Osteoblast (primary cell): ENCODE measurements at regions not wholly inside any gene's neighbourhood (a gene's known extent, or its start where the extent isn't known, plus 50 kb on each side); places are given as distances from the start of the nearest gene placed in this dataset.

Source experiments
- DNase-seq: peaks from one replicate; pipeline ENCODE4 v3.0.0; 2011; ENCODE audit warnings: low spot score, mixed read lengths; ENCODE audit not compliant: insufficient read length; ENCODE audit errors: missing footprints
- H2AFZ ChIP-seq: 2 replicates; pipeline ENCODE4 v1.6.0; 2011; ENCODE audit warnings: mild to moderate bottlenecking, low read length
- H3K27ac ChIP-seq: 2 replicates; pipeline ENCODE4 v1.5.1; 2011; ENCODE audit warnings: mild to moderate bottlenecking, low read depth, low read length, moderate library complexity
- H3K27me3 ChIP-seq: 2 replicates; pipeline ENCODE4 v1.6.0; 2012; ENCODE audit warnings: mild to moderate bottlenecking, control low read depth, inconsistent platforms, low read length, moderate library complexity; ENCODE audit not compliant: insufficient read depth
- H3K36me3 ChIP-seq: 2 replicates; pipeline ENCODE4 v1.5.1; 2011; ENCODE audit warnings: mild to moderate bottlenecking, low read length, control low read depth, moderate library complexity; ENCODE audit not compliant: insufficient read depth
- H3K4me1 ChIP-seq: 2 replicates; pipeline ENCODE4 v1.5.1; 2011; ENCODE audit warnings: mild to moderate bottlenecking, low read length, control low read depth, moderate library complexity; ENCODE audit not compliant: insufficient read depth
- H3K4me2 ChIP-seq: 2 replicates; pipeline ENCODE4 v1.6.0; 2011; ENCODE audit warnings: mild to moderate bottlenecking, low read length; ENCODE audit not compliant: insufficient read depth
- H3K4me3 ChIP-seq: fragments of 200-600 bp; sonication (generic); 3 replicates; pipeline ENCODE4 v1.5.1; 2012; ENCODE audit warnings: mild to moderate bottlenecking, low read length, inconsistent platforms; ENCODE audit not compliant: insufficient read depth
- H3K79me2 ChIP-seq: 2 replicates; pipeline ENCODE4 v1.6.0; 2012; ENCODE audit warnings: mild to moderate bottlenecking, low read length, control low read depth, inconsistent platforms; ENCODE audit not compliant: insufficient read depth
- H3K9me3 ChIP-seq: 2 replicates; pipeline ENCODE4 v1.5.1; 2011; ENCODE audit warnings: low read depth, low read length, control low read depth
- H4K20me1 ChIP-seq: 2 replicates; pipeline ENCODE4 v1.6.0; 2012; ENCODE audit warnings: mild to moderate bottlenecking, low read length, control low read depth; ENCODE audit not compliant: insufficient read depth
- CTCF ChIP-seq: IDR thresholded peaks from 2 replicates; pipeline ENCODE4 v1.5.1; 2011; ENCODE audit warnings: mild to moderate bottlenecking, low read depth, low read length, moderate library complexity; ENCODE audit errors: extremely low read depth

- no peak overlapping the region for H2AFZ ChIP-seq
- no peak for TF ChIP-seq CTCF
These were observed 184.1 kb downstream of the URB2 start for GRCh38 chr1:229810140-229810539.

DNA sequence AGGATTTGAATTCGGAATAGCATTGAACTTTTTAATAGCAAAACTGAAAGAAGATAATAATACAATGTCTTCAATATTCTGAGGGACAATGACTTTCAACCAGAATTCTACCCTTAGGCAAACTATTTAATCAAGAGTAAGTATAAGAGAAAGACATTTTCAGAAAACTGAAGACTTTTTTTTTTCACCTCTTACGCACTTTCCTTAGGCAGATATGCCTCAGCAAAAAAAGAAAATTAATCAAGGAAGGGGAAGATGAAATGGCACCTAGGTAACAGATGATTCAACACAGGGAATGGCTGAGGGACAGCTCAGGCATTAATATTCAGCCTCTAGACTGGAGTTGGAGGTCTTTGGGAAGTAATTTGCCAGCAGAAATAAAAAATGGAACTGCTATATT, 184.9 kb downstream of the URB2 start:
- TF ChIP-seq CTCF: no peak
- no peak overlapping the region for H2AFZ ChIP-seq
- H3K4me1 ChIP-seq: no peaks in the 10 kb centered on the region
- no peak overlapping the region for H3K27ac ChIP-seq
- no peaks in the 10 kb centered on the region for H3K9me3 ChIP-seq
- H3K79me2 ChIP-seq: no peaks in the 10 kb centered on the region
- H3K36me3 ChIP-seq: no peaks in the 10 kb centered on the region
- no peak overlapping the region for H3K4me2 ChIP-seq
- H3K27me3 ChIP-seq: no peaks in the 10 kb centered on the region
- H3K4me3 ChIP-seq: no peak overlapping the region
- H4K20me1 ChIP-seq: no peaks in the 10 kb centered on the region
- DNase-seq: no peak

More at GRCh38 chr1:229810140-229810539, 184.1 kb downstream of the URB2 start:
- H3K79me2 ChIP-seq: no peaks in the 10 kb centered on the region
- DNase-seq: no peak
- H3K9me3 ChIP-seq: no peaks in the 10 kb centered on the region
- no peaks in the 10 kb centered on the region for H3K36me3 ChIP-seq
- no peak overlapping the region for H3K27ac ChIP-seq
- no peaks in the 10 kb centered on the region for H3K27me3 ChIP-seq
- H3K4me3 ChIP-seq: no peak overlapping the region
- no peaks in the 10 kb centered on the region for H3K4me1 ChIP-seq
- H4K20me1 ChIP-seq: no peaks in the 10 kb centered on the region
- no peak overlapping the region for H3K4me2 ChIP-seq

- H2AFZ ChIP-seq: no peak overlapping the region
- no peaks in the 10 kb centered on the region for H4K20me1 ChIP-seq
- H3K4me2 ChIP-seq: no peak overlapping the region
- no peaks in the 10 kb centered on the region for H3K4me1 ChIP-seq
- DNase-seq: no peak
- H3K27ac ChIP-seq: no peak overlapping the region
- no peaks in the 10 kb centered on the region for H3K79me2 ChIP-seq
- no peak for TF ChIP-seq CTCF
- H3K36me3 ChIP-seq: no peaks in the 10 kb centered on the region
- H3K27me3 ChIP-seq: no peaks in the 10 kb centered on the region
- no peaks in the 10 kb centered on the region for H3K9me3 ChIP-seq
- H3K4me3 ChIP-seq: no peak overlapping the region
These were observed 186.1 kb downstream of the URB2 start for GRCh38 chr1:229812148-229812547.

GRCh38 chr1:229812693-229813092, 186.6 kb downstream of the URB2 start:
- no peak for TF ChIP-seq CTCF
- Histone ChIP-seq H3K79me2 (no peaks in the 10 kb centered on the region), H3K27me3 (no peaks in the 10 kb centered on the region), H2AFZ (no peak overlapping the region), H3K4me3 (no peak overlapping the region), H3K36me3 (no peaks in the 10 kb centered on the region), H3K4me1 (no peaks in the 10 kb centered on the region), H3K27ac (no peak overlapping the region), H3K9me3 (no peaks in the 10 kb centered on the region), H4K20me1 (no peaks in the 10 kb centered on the region), H3K4me2 (no peak overlapping the region)
- no peak for DNase-seq
